HepG2 (cell line): ENCODE measurements at regions not wholly inside any gene's neighbourhood (a gene's known extent, or its start where the extent isn't known, plus 50 kb on each side); places are given as distances from the start of the nearest gene placed in this dataset.

ENCODE experiments used
- ATAC-seq: fragments of 200-7000 bp; cut with Tn5 transposase; 3 replicates; pipeline ENCODE4 v1.9.1; 2020; ENCODE audit warnings: mild to moderate bottlenecking, moderate library complexity
- BruUV-seq: library from RNA; stranded (reverse); fragments of 400-500 nt; replicated peaks from 2 replicates; lab custom pipeline; 2021; lab: Mats Ljungman, UMichigan
- CTCF ChIA-PET: fragments of 300-600 bp; formaldehyde crosslinking; extraction: SDS; loops from one replicate; lab custom pipeline; 2021; ENCODE audit warnings: low total read pairs, inconsistent platforms, low intra/inter-chr PET ratio; lab: Yijun Ruan, JAX
- POLR2A ChIA-PET: fragments of 350-600 bp; sonication (Branson Sonifier 250); formaldehyde crosslinking; loops from one replicate; lab custom pipeline; 2020; ENCODE audit warnings: antibody characterized with exemption, inconsistent platforms; lab: Yijun Ruan, JAX
- DNase-seq: peaks from one replicate; pipeline ENCODE4 v3.0.0-alpha.2; 2015; ENCODE audit warnings: low spot score
- FAIRE-seq: peaks from 3 replicates; lab custom pipeline; 2011; peaks lifted over from hg19 to GRCh38; lab: Jason Lieb, UNC
- H2AFZ ChIP-seq: one replicate; pipeline ENCODE4 v1.6.1; 2011; ENCODE audit warnings: low read length, inconsistent platforms
- H3K27ac ChIP-seq: fragments of 300-600 bp; 3 replicates; pipeline ENCODE4 v1.8.0; 2011; ENCODE audit warnings: mixed run types, mild to moderate bottlenecking, mixed read lengths, low read length, inconsistent platforms; ENCODE audit not compliant: insufficient read depth; ENCODE audit errors: extremely low read length
- H3K27me3 ChIP-seq, 2 experiments: fragments of 200-600 bp in 1 of 2; 2 replicates in 1 of 2; 3 replicates in 1 of 2; pipeline versions ENCODE4 v1.6.0 to v1.8.0; 2011; ENCODE audit warnings: low read length in 2 of 2, mild to moderate bottlenecking in 2 of 2, moderate library complexity in 2 of 2, inconsistent platforms in 1 of 2; ENCODE audit not compliant: insufficient read depth in 2 of 2, control insufficient read depth in 1 of 2
- H3K36me3 ChIP-seq, 2 experiments: fragments of 200-600 bp in 1 of 2; replicated peaks in 1 of 2; 2 replicates in 1 of 2; 3 replicates in 1 of 2; pipeline versions ENCODE4 v1.5.1 to v1.8.0; 2011; ENCODE audit warnings: low read length in 2 of 2, inconsistent platforms in 1 of 2; ENCODE audit not compliant: insufficient read depth in 2 of 2, control insufficient read depth in 1 of 2
- H3K4me1 ChIP-seq: 2 replicates; pipeline ENCODE4 v1.5.1; 2012; ENCODE audit warnings: low read length, inconsistent platforms; ENCODE audit not compliant: insufficient read depth
- H3K4me2 ChIP-seq: 2 replicates; pipeline ENCODE4 v1.6.0; 2011; ENCODE audit warnings: low read depth, low read length, inconsistent platforms
- H3K4me3 ChIP-seq, 3 experiments: fragments of 200-600 bp in 1 of 3; sonication (generic), shearing (Covaris generic) in 1 of 3; replicated peaks in 1 of 3; 2 replicates each; pipeline ENCODE4 v1.5.1; 2011 to 2016; ENCODE audit warnings: low read length in 3 of 3, inconsistent platforms in 2 of 3, low read depth in 2 of 3, mild to moderate bottlenecking in 2 of 3, control low read depth in 1 of 3, mixed read lengths in 1 of 3; ENCODE audit not compliant: insufficient read depth in 1 of 3
- H3K79me2 ChIP-seq: one replicate; pipeline ENCODE4 v1.6.1; 2011; ENCODE audit warnings: low read length, inconsistent platforms; ENCODE audit not compliant: insufficient read depth
- H3K9ac ChIP-seq: 2 replicates; pipeline ENCODE4 v1.6.0; 2011; ENCODE audit warnings: mild to moderate bottlenecking, low read depth, low read length, inconsistent platforms; ENCODE audit not compliant: insufficient read depth
- H3K9me3 ChIP-seq: 2 replicates; pipeline ENCODE4 v1.5.1; 2012; ENCODE audit warnings: mild to moderate bottlenecking, low read length
- H4K20me1 ChIP-seq: 2 replicates; pipeline ENCODE4 v1.6.0; 2011; ENCODE audit warnings: inconsistent platforms, mild to moderate bottlenecking, low read length, moderate library complexity; ENCODE audit not compliant: insufficient read depth
- ARHGAP35 ChIP-seq: sonication (generic); formaldehyde crosslinking; IDR thresholded peaks from 2 replicates; pipeline ENCODE4 v1.9.0; 2022; ENCODE audit warnings: mild to moderate bottlenecking, inconsistent platforms, moderate library complexity, missing genetic modification reagents, borderline replicate concordance
- GLMP ChIP-seq: sonication (generic); formaldehyde crosslinking; IDR thresholded peaks from 2 replicates; pipeline ENCODE4 v1.9.0; 2021; ENCODE audit warnings: missing genetic modification reagents, mild to moderate bottlenecking, borderline replicate concordance
- HDAC2 ChIP-seq: sonication (generic); formaldehyde crosslinking; IDR thresholded peaks from 2 replicates; pipeline ENCODE4 v1.4.0; 2020; ENCODE audit warnings: missing genetic modification reagents
- HNF4A ChIP-seq: sonication (generic); formaldehyde crosslinking; IDR thresholded peaks from 2 replicates; pipeline ENCODE4 v1.4.0; 2020; ENCODE audit warnings: missing genetic modification reagents
- KDM5B ChIP-seq: sonication (generic); formaldehyde crosslinking; IDR thresholded peaks from 2 replicates; pipeline ENCODE4 v1.4.0; 2020; ENCODE audit warnings: missing genetic modification reagents, mild to moderate bottlenecking, borderline replicate concordance
- SIN3B ChIP-seq: fragments of 150-350 bp; IDR thresholded peaks from 2 replicates; pipeline ENCODE4 v1.6.1; 2014; ENCODE audit warnings: low read length
- SMARCE1 ChIP-seq: fragments of 450-650 bp; IDR thresholded peaks from 2 replicates; pipeline ENCODE4 v1.6.1; 2017; ENCODE audit warnings: borderline replicate concordance
- TP53 ChIP-seq: sonication (generic); formaldehyde crosslinking; conservative IDR thresholded peaks from 2 replicates; pipeline ENCODE4 v1.4.0; 2020; ENCODE audit warnings: missing genetic modification reagents
- ZFP90 ChIP-seq: sonication (generic); formaldehyde crosslinking; IDR thresholded peaks from 2 replicates; pipeline ENCODE4 v1.8.0; 2022; ENCODE audit warnings: missing genetic modification reagents, mild to moderate bottlenecking, inconsistent platforms, borderline replicate concordance
- ZNF138 ChIP-seq: sonication (generic); formaldehyde crosslinking; IDR thresholded peaks from 2 replicates; pipeline ENCODE4 v1.5.0; 2020; ENCODE audit warnings: mild to moderate bottlenecking, low read depth, missing genetic modification reagents
- ZNF335 ChIP-seq: sonication (generic); formaldehyde crosslinking; IDR thresholded peaks from 2 replicates; pipeline ENCODE4 v1.4.0; 2020; ENCODE audit warnings: missing genetic modification reagents
- ZNF33B ChIP-seq: sonication (generic); formaldehyde crosslinking; IDR thresholded peaks from 2 replicates; pipeline ENCODE4 v1.5.1; 2020; ENCODE audit warnings: mild to moderate bottlenecking, missing genetic modification reagents
- ZNF512B ChIP-seq: sonication (generic); formaldehyde crosslinking; IDR thresholded peaks from 2 replicates; pipeline ENCODE4 v1.5.1; 2020; ENCODE audit warnings: missing genetic modification reagents, mild to moderate bottlenecking, borderline replicate concordance
- ZNF570 ChIP-seq: sonication (generic); formaldehyde crosslinking; IDR thresholded peaks from 2 replicates; pipeline ENCODE4 v1.4.0; 2020; ENCODE audit warnings: mild to moderate bottlenecking, missing genetic modification reagents, borderline replicate concordance
- ZNF605 ChIP-seq: sonication (generic); formaldehyde crosslinking; IDR thresholded peaks from 2 replicates; pipeline ENCODE4 v1.8.0; 2022; ENCODE audit warnings: mild to moderate bottlenecking, missing genetic modification reagents
- ZSCAN29 ChIP-seq: sonication (generic); formaldehyde crosslinking; conservative IDR thresholded peaks from 2 replicates; pipeline ENCODE4 v1.4.0; 2020; ENCODE audit warnings: mild to moderate bottlenecking, missing genetic modification reagents
- WGBS: methylation state at CpG from one replicate; pipeline ENCODE4 v1.1.6; 2017; ENCODE audit warnings: low lambda C conversion rate; 5-methylcytosine and 5-hydroxymethylcytosine counted together
- in situ Hi-C: cut with HindIII; loops from 2 replicates; pipeline ENCODE4 v1.10.0; 2017; ENCODE audit warnings: low pct_unique_long_range_greater_than_20kb; ENCODE audit not compliant: extremely low pct_ligation_motif_present
- intact Hi-C: fragments of 100-400 bp; cut with micrococcal nuclease; formaldehyde crosslinking; loops from one replicate; pipeline ENCODE4 v1.10.0; 2022; ENCODE audit not compliant: unreplicated experiment

GRCh38 chr1:87810166-87810565 is 481.5 kb downstream of the LMO4 start:
- Histone ChIP-seq H3K9ac (no peak overlapping the region), H3K9me3 (no peaks in the 10 kb centered on the region), H3K36me3 (no peaks in the 10 kb centered on the region), H2AFZ (no peak overlapping the region), H3K4me3 (no peak overlapping the region), H3K27me3 (no peaks in the 10 kb centered on the region), H4K20me1 (no peaks in the 10 kb centered on the region), H3K79me2 (no peaks in the 10 kb centered on the region), H3K27ac (no peak overlapping the region), H3K4me2 (no peak overlapping the region), H3K4me1 (peaks cover 22% of the 10 kb centered on the region)
- ChIA-PET POLR2A (interaction anchor here (0.7 kb wide), 1 partner anchor 14 kb away, joined by 3 read pairs; no protein-coding TSS in a partner anchor), CTCF (no interaction called here)
- in situ Hi-C loops (no loop called here), intact Hi-C loops (no loop called here)
- DNase-seq (no peak), ATAC-seq (no peak), FAIRE-seq (no peak)
- TF ChIP-seq SIN3B: no peak
- TF ChIP-seq HNF4A (CRISPR knock-in tag): no peak
- TF ChIP-seq ZNF570: no peak
- TF ChIP-seq ZNF138 (CRISPR knock-in tag): no peak
- TF ChIP-seq HDAC2: no peak
- no peak for TF ChIP-seq ZNF335 (CRISPR knock-in tag)
- no peak for TF ChIP-seq KDM5B (CRISPR knock-in tag)
- TF ChIP-seq ARHGAP35 (CRISPR knock-in tag): no peak
- TF ChIP-seq TP53 (CRISPR knock-in tag): no peak
- TF ChIP-seq ZSCAN29 (CRISPR knock-in tag): no peak
- BruUV-seq: no TSS peak
- 25% methylated on average over 1 of the region's 1 CpG for WGBS

DNA sequence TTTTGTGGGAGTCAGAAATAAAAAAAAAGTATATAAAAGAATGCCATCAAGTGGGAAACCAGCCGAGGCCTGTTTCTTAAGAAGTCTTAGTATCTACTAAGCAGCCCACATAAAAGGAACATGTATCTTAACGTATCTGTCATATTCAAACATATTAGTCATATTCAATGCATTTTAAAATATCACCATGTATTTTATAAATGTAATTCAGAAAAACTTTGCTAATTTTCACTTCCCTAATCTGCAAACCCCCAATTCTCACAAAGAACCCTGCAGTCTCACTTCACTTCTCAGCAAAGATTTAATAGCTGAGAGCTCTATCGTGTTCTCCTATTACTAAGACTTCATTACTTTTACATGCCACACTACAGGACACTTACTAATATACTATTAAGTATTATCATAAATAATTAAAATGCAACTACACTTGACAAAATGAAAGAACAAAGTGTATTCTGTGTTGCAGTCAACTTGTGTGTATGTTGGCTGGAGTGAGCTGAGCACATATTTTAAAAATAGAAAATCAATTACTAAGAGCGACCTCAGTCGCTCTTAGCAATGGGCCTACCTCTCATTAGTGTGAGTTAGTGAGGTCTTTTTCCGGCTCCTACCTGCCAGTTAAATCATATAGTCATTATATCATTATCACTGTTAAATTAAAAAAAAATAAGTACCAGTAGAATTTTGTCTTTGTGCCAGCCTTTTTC is 484.3 kb downstream of the LMO4 start:
- no peak overlapping the region for H3K9ac ChIP-seq
- H3K9me3 ChIP-seq: no peaks in the 10 kb centered on the region
- TF ChIP-seq SMARCE1 (no peak), ZNF605 (no peak), ZNF33B (CRISPR knock-in tag) (no peak), ZFP90 (CRISPR knock-in tag) (no peak), GLMP (CRISPR knock-in tag) (no peak), ZNF512B (no peak)
- TF ChIP-seq, all 625 proteins: peak for 0
- 59% methylated on average over 6 of the region's 6 CpGs for WGBS
- CTCF ChIA-PET: no interaction called here
- Histone ChIP-seq H4K20me1 (no peaks in the 10 kb centered on the region), H3K4me2 (no peak overlapping the region), H3K27ac (no peak overlapping the region), H2AFZ (no peak overlapping the region), H3K27me3 (no peaks in the 10 kb centered on the region), H3K79me2 (no peaks in the 10 kb centered on the region), H3K4me3 (no peak overlapping the region), H3K36me3 (no peaks in the 10 kb centered on the region), H3K4me1 (peaks cover 4% of the 10 kb centered on the region; the same call in 1 of the 2 replicates)
- BruUV-seq: no TSS peak
- intact Hi-C loops: no loop called here
- FAIRE-seq (no peak), DNase-seq (no peak), ATAC-seq (no peak)
- in situ Hi-C loops: no loop called here
- POLR2A ChIA-PET: no interaction called here
